D721Med (cell line): ENCODE measurements at regions not wholly inside any gene's neighbourhood (a gene's known extent, or its start where the extent isn't known, plus 50 kb on each side); places are given as distances from the start of the nearest gene placed in this dataset.

Source experiments
- DNase-seq: peaks from one replicate; pipeline ENCODE4 v3.0.0; 2011; ENCODE audit warnings: low spot score; ENCODE audit not compliant: insufficient read length
- FAIRE-seq: peaks from 2 replicates; lab custom pipeline; 2011; peaks lifted over from hg19 to GRCh38; lab: Jason Lieb, UNC
- TF ChIP-seq, protein P1 (sequence below): IDR thresholded peaks from 2 replicates; pipeline ENCODE4 v1.5.1; 2012; ENCODE audit warnings: mild to moderate bottlenecking, control low read depth; ENCODE audit not compliant: insufficient read depth; ENCODE audit errors: missing control alignments

DNA sequence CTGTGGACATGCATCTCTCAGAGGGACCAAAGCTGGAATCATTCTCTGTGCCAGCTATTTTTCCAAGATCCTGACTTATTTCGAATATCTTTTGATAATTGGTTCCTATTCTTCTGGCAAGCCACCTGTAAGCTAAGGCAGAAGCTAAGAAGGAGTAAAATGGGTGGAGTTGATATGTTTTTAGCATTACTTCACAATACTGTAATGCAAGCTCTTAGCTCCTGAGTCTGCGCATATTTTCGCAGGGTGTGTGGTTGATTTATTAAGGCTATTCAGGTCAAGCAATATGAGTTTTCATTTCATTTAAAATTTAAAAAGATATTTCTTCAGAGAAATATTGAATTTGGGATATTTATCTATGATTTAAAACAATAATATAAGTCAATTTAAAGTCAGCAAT, 158.5 kb upstream of the ADAMTS16 start:
- DNase-seq (no peak), FAIRE-seq (no peak)
- TF ChIP-seq, protein P1, sequence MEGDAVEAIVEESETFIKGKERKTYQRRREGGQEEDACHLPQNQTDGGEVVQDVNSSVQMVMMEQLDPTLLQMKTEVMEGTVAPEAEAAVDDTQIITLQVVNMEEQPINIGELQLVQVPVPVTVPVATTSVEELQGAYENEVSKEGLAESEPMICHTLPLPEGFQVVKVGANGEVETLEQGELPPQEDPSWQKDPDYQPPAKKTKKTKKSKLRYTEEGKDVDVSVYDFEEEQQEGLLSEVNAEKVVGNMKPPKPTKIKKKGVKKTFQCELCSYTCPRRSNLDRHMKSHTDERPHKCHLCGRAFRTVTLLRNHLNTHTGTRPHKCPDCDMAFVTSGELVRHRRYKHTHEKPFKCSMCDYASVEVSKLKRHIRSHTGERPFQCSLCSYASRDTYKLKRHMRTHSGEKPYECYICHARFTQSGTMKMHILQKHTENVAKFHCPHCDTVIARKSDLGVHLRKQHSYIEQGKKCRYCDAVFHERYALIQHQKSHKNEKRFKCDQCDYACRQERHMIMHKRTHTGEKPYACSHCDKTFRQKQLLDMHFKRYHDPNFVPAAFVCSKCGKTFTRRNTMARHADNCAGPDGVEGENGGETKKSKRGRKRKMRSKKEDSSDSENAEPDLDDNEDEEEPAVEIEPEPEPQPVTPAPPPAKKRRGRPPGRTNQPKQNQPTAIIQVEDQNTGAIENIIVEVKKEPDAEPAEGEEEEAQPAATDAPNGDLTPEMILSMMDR, result no peak

DNA sequence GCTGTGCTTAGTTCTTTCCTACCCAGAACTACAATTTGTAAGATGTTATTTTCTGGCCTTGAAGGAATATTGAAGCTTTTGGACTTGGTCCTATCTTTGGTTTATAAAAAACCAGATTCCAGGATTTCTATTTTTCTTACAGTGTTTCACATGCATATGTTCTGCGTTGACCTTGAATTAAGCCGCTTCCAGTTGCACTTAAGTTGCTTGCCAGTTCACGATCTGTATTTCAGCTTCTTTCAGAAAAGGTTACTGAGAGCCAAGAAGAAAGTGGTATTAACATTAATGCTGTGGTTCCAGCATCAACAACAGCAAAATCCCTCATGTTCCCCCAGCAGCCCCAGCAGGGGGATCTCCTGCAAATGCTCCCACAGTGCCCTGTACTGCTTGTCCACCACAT, 156.4 kb upstream of the ADAMTS16 start:
- FAIRE-seq (no peak), DNase-seq (no peak)

DNA sequence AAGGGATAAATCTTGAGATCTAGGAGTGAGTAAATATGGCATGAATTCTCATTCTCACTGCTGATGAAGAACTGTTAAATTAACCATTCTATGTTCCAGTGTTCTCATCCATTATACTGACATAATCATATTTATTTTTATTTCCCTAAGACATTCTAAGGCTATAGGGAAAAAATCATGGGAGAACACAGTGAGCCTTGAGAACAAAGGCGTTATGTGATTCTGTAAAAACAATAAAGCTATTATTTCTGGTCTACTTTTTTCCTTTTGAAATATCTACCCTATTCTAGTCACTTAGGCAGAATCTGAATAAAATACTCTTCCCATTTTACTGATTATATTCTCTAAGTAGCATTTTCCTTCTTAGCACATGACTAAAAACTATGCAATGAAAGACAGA, 155.7 kb upstream of the ADAMTS16 start:
- TF ChIP-seq, protein P1, result no peak
- FAIRE-seq (no peak), DNase-seq (no peak)

More for the DNA sequence above, 156.4 kb upstream of the ADAMTS16 start:
- TF ChIP-seq, protein P1, result no peak

DNA sequence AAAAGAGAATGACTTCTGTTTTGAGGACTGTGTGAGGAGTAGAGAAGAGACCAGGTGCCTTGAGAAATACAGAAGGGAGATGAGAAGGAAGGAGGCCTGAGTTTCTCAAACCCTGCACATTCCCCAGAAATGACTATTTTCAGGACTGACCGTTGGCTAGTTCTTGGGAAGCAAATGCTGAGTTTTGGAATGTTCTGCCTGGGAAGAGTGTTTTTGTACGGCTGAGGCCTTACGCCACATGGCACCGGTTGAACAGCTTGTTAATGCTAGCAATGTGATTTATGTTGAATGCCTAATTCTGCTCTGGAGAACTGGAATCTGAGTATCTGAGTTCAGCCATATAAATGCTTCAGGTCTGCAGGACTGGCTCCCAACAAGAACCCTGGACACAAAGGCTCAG, 152.7 kb upstream of the ADAMTS16 start:
- FAIRE-seq (no peak), DNase-seq (no peak)
- TF ChIP-seq, protein P1, result no peak

DNA sequence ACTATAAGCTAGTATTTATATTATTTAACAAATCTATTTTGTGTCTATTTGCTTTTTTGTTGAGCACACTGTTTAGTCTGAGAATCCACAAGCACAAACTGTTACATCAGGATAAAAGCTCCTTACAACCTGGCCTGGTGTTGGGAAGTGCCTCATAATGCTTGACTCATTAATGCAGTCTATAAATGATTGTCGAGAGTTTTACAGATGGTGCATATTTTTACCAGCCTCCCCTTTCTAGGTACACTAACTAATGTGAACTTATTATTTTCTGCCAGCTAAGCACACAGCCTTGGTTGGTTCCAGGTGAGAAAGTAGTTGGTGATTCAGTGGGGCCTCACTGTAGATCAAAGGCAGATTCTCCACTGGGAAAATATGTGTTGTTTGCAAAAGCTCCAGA, 151.0 kb upstream of the ADAMTS16 start:
- DNase-seq (no peak), FAIRE-seq (no peak)
- TF ChIP-seq, protein P1, result no peak

DNA sequence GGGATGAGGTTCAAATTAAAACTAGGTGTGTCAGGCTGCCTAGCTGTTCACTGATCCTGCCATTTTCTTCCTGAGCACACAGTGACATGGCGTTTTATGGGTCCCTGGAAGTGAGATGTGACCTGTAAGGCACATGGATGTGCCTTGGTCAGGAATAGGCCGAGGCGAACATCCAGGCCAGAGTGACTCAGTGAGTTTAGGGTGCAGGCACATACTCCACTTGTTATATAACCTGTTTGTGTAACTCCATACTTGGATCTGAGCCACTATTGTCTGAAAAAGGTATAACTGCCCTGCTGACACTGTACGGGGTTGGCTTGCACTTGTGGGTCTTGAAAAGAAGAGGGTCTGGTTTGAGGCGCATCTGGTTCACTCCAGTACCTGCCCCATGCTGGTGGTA, 150.1 kb upstream of the ADAMTS16 start:
- DNase-seq (no peak), FAIRE-seq (no peak)
- TF ChIP-seq, protein P1, result no peak

DNA sequence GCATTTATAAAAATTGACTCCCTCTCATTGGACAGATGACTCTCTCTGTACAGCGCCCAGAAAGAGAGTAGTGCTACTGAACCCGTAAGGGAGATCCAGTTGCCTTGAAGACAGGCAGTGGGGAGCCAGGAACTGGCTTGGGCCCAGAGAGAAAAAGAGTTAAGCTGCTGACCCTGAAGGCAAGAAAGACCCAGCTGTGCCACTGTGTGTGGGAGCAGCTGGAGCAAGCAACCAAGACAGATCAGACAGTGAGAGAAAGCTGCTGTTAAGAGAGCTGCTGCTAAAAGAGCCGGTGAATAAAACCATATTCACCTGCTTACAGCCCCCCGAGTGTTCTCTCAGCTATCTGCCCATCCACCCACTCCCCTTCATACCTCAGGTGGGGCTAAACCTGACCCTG, 149.7 kb upstream of the ADAMTS16 start:
- FAIRE-seq (no peak), DNase-seq (no peak)
- TF ChIP-seq, protein P1, result no peak
